Suprapubic skin (tissue), 3 donors: ENCODE measurements at regions not wholly inside any gene's neighbourhood (a gene's known extent, or its start where the extent isn't known, plus 50 kb on each side); places are given as distances from the start of the nearest gene placed in this dataset.

ENCODE experiments used
- POLR2AphosphoS5 ChIP-seq, 3 donors: sonication (generic); formaldehyde crosslinking; IDR thresholded peaks; one replicate each; pipeline ENCODE4 v1.6.1; 2017; ENCODE audit warnings: antibody characterized with exemption in 3 of 3
- TF ChIP-seq, protein P1 (sequence below), 2 donors: fragments of 200-600 bp in 1 of 2; fragments of 450-650 bp in 1 of 2; sonication (generic) in 1 of 2; IDR thresholded peaks; one replicate each; pipeline ENCODE4 v1.5.1; 2016 to 2019; ENCODE audit warnings: antibody characterized with exemption in 2 of 2, mild to moderate bottlenecking in 1 of 2, moderate library complexity in 1 of 2

DNA sequence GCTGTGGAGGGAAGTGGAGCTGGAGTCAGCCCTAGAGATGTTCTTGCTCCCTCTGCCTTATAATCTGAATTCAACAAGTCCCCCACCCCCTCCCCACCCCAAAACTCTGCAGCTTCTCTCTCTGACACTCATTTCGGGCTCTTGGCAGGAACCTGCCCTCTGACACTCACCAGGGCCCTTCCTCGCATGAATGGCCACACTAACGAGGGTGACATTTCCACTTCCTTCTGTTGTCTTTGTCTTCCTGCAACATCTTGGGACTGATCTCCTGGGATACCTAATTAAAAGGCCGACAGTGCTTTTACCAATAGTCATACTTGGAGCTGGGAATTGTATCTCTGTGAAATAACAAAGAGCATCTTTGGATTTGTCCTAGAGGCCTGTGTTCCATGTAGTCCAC is 106.9 kb upstream of the PIRT start:
- TF ChIP-seq POLR2AphosphoS5 (IDR thresholded peaks at IDR 0.05) = no peak
- TF ChIP-seq, protein P1, sequence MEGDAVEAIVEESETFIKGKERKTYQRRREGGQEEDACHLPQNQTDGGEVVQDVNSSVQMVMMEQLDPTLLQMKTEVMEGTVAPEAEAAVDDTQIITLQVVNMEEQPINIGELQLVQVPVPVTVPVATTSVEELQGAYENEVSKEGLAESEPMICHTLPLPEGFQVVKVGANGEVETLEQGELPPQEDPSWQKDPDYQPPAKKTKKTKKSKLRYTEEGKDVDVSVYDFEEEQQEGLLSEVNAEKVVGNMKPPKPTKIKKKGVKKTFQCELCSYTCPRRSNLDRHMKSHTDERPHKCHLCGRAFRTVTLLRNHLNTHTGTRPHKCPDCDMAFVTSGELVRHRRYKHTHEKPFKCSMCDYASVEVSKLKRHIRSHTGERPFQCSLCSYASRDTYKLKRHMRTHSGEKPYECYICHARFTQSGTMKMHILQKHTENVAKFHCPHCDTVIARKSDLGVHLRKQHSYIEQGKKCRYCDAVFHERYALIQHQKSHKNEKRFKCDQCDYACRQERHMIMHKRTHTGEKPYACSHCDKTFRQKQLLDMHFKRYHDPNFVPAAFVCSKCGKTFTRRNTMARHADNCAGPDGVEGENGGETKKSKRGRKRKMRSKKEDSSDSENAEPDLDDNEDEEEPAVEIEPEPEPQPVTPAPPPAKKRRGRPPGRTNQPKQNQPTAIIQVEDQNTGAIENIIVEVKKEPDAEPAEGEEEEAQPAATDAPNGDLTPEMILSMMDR (IDR thresholded peaks at IDR 0.05) = no peak
